ENCODE measurements at regions not wholly inside any gene's neighbourhood (a gene's known extent, or its start where the extent isn't known, plus 50 kb on each side); places are given as distances from the start of the nearest gene placed in this dataset.

DNA sequence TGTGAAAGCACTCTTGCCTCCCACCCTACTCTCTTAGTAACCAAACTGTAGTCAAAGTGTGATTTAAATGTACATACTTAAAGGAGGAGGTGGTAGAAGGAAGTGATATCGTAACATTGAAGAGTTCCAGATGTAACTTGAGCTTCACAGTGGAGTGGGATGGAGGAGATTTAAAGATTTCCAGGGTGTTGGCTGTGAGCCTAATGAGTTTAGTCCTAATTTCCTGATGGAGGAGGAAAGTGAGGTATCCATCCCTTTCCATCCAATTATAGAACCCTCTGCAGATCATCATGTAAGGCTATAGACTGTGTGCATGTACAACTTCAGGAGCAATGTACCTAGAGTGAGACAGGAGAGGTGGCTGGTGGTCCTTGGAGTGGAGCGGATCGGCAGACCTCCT lies 1163.9 kb upstream of the SEMA6A start:
- Histone ChIP-seq H3K36me3 (no peaks in the 10 kb centered on the region), H3K4me1 (no peaks in the 10 kb centered on the region), H3K27ac (no peak overlapping the region), H3K4me3 (no peak overlapping the region), H3K9me3 (no peaks in the 10 kb centered on the region), H3K27me3 (no peaks in the 10 kb centered on the region)
- DNase-seq = no peak
- no peak for TF ChIP-seq POLR2A (IDR thresholded peaks at IDR 0.05)
- TF ChIP-seq, protein P1, sequence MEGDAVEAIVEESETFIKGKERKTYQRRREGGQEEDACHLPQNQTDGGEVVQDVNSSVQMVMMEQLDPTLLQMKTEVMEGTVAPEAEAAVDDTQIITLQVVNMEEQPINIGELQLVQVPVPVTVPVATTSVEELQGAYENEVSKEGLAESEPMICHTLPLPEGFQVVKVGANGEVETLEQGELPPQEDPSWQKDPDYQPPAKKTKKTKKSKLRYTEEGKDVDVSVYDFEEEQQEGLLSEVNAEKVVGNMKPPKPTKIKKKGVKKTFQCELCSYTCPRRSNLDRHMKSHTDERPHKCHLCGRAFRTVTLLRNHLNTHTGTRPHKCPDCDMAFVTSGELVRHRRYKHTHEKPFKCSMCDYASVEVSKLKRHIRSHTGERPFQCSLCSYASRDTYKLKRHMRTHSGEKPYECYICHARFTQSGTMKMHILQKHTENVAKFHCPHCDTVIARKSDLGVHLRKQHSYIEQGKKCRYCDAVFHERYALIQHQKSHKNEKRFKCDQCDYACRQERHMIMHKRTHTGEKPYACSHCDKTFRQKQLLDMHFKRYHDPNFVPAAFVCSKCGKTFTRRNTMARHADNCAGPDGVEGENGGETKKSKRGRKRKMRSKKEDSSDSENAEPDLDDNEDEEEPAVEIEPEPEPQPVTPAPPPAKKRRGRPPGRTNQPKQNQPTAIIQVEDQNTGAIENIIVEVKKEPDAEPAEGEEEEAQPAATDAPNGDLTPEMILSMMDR (IDR thresholded peaks at IDR 0.05) = no peak
- intact Hi-C loops (cut with DNase I) = no loop called here
- 77 to 88% methylated on average over 3 of the region's 3 CpGs for WGBS, 2 donors

DNA sequence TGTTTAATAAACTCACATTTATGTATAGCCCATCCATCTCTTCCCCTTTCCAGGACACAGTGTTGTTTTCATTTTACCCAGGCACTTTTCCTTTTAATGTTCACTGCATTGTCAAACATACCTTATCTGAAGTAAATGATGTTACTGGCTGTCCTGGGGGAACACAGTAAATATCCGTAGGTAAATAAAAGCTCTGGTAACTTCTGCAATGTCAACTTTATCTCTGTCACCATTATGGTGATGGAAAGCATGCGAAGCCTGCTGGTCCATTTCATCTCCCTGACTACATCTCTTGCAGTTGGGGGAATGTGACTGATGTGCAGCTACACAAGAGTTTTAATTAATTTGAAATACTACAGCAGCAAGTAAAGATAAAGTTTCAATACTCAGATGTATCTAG lies 1162.1 kb upstream of the SEMA6A start:
- intact Hi-C loops (cut with DNase I) = no loop called here
- Histone ChIP-seq H3K27me3 (no peaks in the 10 kb centered on the region), H3K36me3 (no peaks in the 10 kb centered on the region), H3K9me3 (no peaks in the 10 kb centered on the region), H3K27ac (no peak overlapping the region), H3K4me1 (no peaks in the 10 kb centered on the region), H3K4me3 (no peak overlapping the region)
- WGBS, 2 donors = 66 to 80% methylated on average over 2 of the region's 2 CpGs
- DNase-seq = no peak
- TF ChIP-seq, protein P1 (IDR thresholded peaks at IDR 0.05) = no peak
- TF ChIP-seq POLR2A (IDR thresholded peaks at IDR 0.05) = no peak

DNA sequence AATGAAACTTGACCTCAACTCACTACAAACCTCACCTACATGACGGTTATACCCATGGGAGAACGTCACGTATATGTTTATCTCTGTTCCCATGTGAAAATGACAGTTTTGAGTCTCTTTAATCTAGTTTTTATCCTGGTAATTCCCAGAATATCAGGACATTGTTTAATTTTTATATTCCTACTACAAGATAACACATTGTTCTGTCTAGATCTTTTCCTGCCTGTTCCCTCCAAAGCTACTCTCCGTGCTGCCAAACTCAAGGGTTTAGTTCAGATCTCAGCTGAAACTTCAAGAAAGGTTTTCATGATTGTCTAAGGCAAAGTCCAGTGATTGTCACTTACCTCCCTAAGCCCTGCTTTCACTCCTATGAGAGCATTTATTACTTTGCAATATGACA lies 1159.4 kb upstream of the SEMA6A start:
- WGBS, 2 donors = 84 to 91% methylated on average over 4 of the region's 4 CpGs
- TF ChIP-seq, protein P1 (IDR thresholded peaks at IDR 0.05) = no peak
- TF ChIP-seq POLR2A (IDR thresholded peaks at IDR 0.05) = no peak
- Histone ChIP-seq H3K9me3 (no peaks in the 10 kb centered on the region), H3K4me3 (no peak overlapping the region), H3K4me1 (no peaks in the 10 kb centered on the region), H3K27ac (no peak overlapping the region), H3K36me3 (no peaks in the 10 kb centered on the region), H3K27me3 (no peaks in the 10 kb centered on the region)
- intact Hi-C loops (cut with DNase I) = no loop called here
- no peak for DNase-seq

DNA sequence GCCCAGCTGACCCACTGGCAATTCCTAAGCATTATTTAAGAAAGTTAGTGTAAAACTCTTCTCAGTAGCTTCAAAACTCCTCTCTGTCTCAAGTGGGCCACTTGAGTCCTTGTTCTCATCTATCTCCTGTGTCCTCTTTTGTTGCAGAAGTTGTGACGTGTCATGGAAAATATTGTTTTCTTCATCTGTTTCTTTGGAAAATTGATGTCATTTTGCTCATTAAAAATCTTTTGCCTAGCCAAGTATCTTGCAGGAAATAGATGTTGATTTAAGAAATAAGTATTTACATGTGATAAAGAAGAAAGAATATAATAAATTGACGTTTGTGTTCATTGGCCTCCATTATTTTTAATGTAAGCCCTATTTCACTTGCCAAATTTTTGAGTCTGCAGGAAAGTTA lies 1158.4 kb upstream of the SEMA6A start:
- TF ChIP-seq, protein P1 (IDR thresholded peaks at IDR 0.05) = no peak
- no peak for TF ChIP-seq POLR2A (IDR thresholded peaks at IDR 0.05)
- H3K27ac ChIP-seq = no peak overlapping the region
- H3K9me3 ChIP-seq = no peaks in the 10 kb centered on the region
- no peaks in the 10 kb centered on the region for H3K27me3 ChIP-seq
- 56 to 65% methylated on average over 2 of the region's 2 CpGs for WGBS, 2 donors
- intact Hi-C loops (cut with DNase I) = no loop called here
- H3K4me1 ChIP-seq = no peaks in the 10 kb centered on the region
- H3K4me3 ChIP-seq = no peak overlapping the region
- DNase-seq = no peak
- H3K36me3 ChIP-seq = no peaks in the 10 kb centered on the region

DNA sequence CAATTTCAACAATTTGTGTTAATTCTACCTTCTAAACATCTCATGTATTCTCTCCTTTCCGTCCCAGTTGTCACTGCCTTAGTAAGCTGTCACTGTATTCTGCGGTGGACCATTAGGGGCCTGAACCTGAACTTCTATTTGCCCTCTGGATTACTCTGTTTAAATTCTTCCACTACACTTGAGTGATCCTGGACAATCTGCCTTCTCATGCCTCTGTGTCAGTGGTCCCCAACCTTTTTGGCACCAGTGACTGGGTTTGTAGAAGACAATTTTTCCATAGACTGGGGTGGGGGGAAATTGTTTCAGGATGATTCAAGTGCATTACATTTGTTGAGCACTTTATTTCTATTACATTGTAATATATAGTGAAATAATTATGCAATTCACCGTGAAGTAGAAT lies 1157.6 kb upstream of the SEMA6A start:
- intact Hi-C loops (cut with DNase I) = no loop called here

More for the DNA sequence above, 1157.6 kb upstream of the SEMA6A start:
- H3K36me3 ChIP-seq = no peaks in the 10 kb centered on the region
- WGBS, 2 donors = 85% methylated on average over 3 of the region's 3 CpGs
- H3K9me3 ChIP-seq = no peaks in the 10 kb centered on the region
- no peak for DNase-seq
- H3K27ac ChIP-seq = no peak overlapping the region
- no peak for TF ChIP-seq POLR2A (IDR thresholded peaks at IDR 0.05)
- TF ChIP-seq, protein P1 (IDR thresholded peaks at IDR 0.05) = no peak
- no peaks in the 10 kb centered on the region for H3K4me1 ChIP-seq
- no peaks in the 10 kb centered on the region for H3K27me3 ChIP-seq
- no peak overlapping the region for H3K4me3 ChIP-seq
